GM12878 (cell line): ENCODE measurements at regions not wholly inside any gene's neighbourhood (a gene's known extent, or its start where the extent isn't known, plus 50 kb on each side); places are given as distances from the start of the nearest gene placed in this dataset.

Experiments
- ATAC-seq: fragments of 200-7000 bp; cut with Tn5 transposase; 3 replicates; pipeline ENCODE4 v1.9.1; 2020; ENCODE audit warnings: mild to moderate bottlenecking, moderate library complexity
- BruUV-seq: library from RNA; stranded (reverse); fragments of 400-500 nt; replicated peaks from 2 replicates; lab custom pipeline; 2021; lab: Mats Ljungman, UMichigan
- CTCF ChIA-PET: fragments of 300-600 bp; sonication (Branson Sonifier 250); formaldehyde crosslinking; extraction: SDS; loops from one replicate; lab custom pipeline; 2021; ENCODE audit warnings: inconsistent platforms; lab: Yijun Ruan, JAX
- POLR2A ChIA-PET: fragments of 350-600 bp; formaldehyde crosslinking; extraction: SDS; loops from one replicate; lab custom pipeline; 2021; ENCODE audit warnings: inconsistent platforms; lab: Charles Lee
- RAD21 ChIA-PET: fragments of 300-600 bp; sonication (Branson Sonifier 250); formaldehyde crosslinking; loops from one replicate; lab custom pipeline; 2023; ENCODE audit warnings: antibody characterized with exemption; ENCODE audit not compliant: unreplicated experiment; lab: Charles Lee
- SMC1A ChIA-PET: fragments of 300-600 bp; sonication (Branson Sonifier 250); formaldehyde crosslinking; loops from one replicate; lab custom pipeline; 2023; ENCODE audit not compliant: unreplicated experiment, uncharacterized antibody; lab: Charles Lee
- DNase-seq: peaks from one replicate; pipeline ENCODE4 v3.0.0-alpha.2; 2011; ENCODE audit warnings: low read depth, low spot score
- FAIRE-seq: peaks from 3 replicates; lab custom pipeline; 2011; peaks lifted over from hg19 to GRCh38; lab: Jason Lieb, UNC
- H2AFZ ChIP-seq: 2 replicates; pipeline ENCODE4 v1.6.0; 2011; ENCODE audit warnings: low read depth, low read length, control low read depth; ENCODE audit not compliant: control insufficient read depth
- H3K27ac ChIP-seq: 2 replicates; pipeline ENCODE4 v1.5.1; 2011; ENCODE audit warnings: control low read depth; ENCODE audit not compliant: control insufficient read depth, insufficient read depth
- H3K27me3 ChIP-seq, 2 experiments: replicated peaks in 1 of 2; 2 replicates each; pipeline versions ENCODE4 v1.6.0 to v1.6.1; 2011; ENCODE audit warnings: low read length in 1 of 2; ENCODE audit not compliant: control insufficient read depth in 2 of 2, insufficient read depth in 2 of 2
- H3K36me3 ChIP-seq, 2 experiments: 2 replicates each; pipeline ENCODE4 v1.5.1; 2011; ENCODE audit warnings: low read length in 1 of 2; ENCODE audit not compliant: control insufficient read depth in 2 of 2, insufficient read depth in 2 of 2
- H3K4me1 ChIP-seq: 2 replicates; pipeline ENCODE4 v1.6.1; 2011; ENCODE audit warnings: mild to moderate bottlenecking, low read length, moderate library complexity, mixed read lengths; ENCODE audit not compliant: control insufficient read depth, insufficient read depth
- H3K4me2 ChIP-seq: 2 replicates; pipeline ENCODE4 v1.6.0; 2011; ENCODE audit warnings: control low read depth; ENCODE audit not compliant: control insufficient read depth, insufficient read depth
- H3K4me3 ChIP-seq: fragments of 200-600 bp; sonication (generic); 2 replicates; pipeline ENCODE4 v1.5.1; 2016
- H3K79me2 ChIP-seq: 2 replicates; pipeline ENCODE4 v1.6.0; 2011; ENCODE audit warnings: low read length; ENCODE audit not compliant: control insufficient read depth, insufficient read depth
- H3K9ac ChIP-seq: 2 replicates; pipeline ENCODE4 v1.8.0; 2011; ENCODE audit warnings: low read length, control low read depth, mixed read lengths; ENCODE audit not compliant: control insufficient read depth, insufficient read depth
- H3K9me3 ChIP-seq: replicated peaks from 3 replicates; pipeline ENCODE4 v1.5.1; 2011; ENCODE audit warnings: mild to moderate bottlenecking, low read length; ENCODE audit not compliant: control insufficient read depth, insufficient read depth
- H4K20me1 ChIP-seq: 2 replicates; pipeline ENCODE4 v1.6.0; 2011; ENCODE audit not compliant: control insufficient read depth, insufficient read depth
- CTCF ChIP-seq, 3 experiments: IDR thresholded peaks in 2 of 3; conservative IDR thresholded peaks in 1 of 3; 2 replicates each; pipeline ENCODE4 v1.5.1; 2011; ENCODE audit warnings: low read depth in 3 of 3, low read length in 3 of 3, mild to moderate bottlenecking in 3 of 3, control low read depth in 2 of 3, moderate library complexity in 2 of 3, inconsistent platforms in 1 of 3, mixed read lengths in 1 of 3; ENCODE audit not compliant: control insufficient read depth in 2 of 3, insufficient read depth in 1 of 3; ENCODE audit errors: extremely low read depth in 1 of 3
- RAD21 ChIP-seq: IDR thresholded peaks from 2 replicates; pipeline ENCODE4 v1.6.1; 2011; ENCODE audit warnings: mild to moderate bottlenecking, low read depth, low read length, moderate library complexity; ENCODE audit not compliant: insufficient read depth
- SMC3 ChIP-seq: IDR thresholded peaks from 2 replicates; pipeline ENCODE4 v1.6.1; 2011; ENCODE audit warnings: low read length, improper control_type of control experiment, borderline replicate concordance
- YY1 ChIP-seq: IDR thresholded peaks from 2 replicates; pipeline ENCODE4 v1.6.1; 2011; ENCODE audit warnings: low read depth, mild to moderate bottlenecking, low read length
- ZNF274 ChIP-seq: IDR thresholded peaks from one replicate; pipeline ENCODE4 v1.8.0; 2011; ENCODE audit not compliant: insufficient read length, insufficient read depth
- WGBS: methylation state at CpG from one replicate; pipeline ENCODE4 v1.1.6; 2016; ENCODE audit warnings: low lambda C conversion rate; ENCODE audit not compliant: insufficient replicate concordance, insufficient coverage; ENCODE audit errors: missing lambda C conversion rate; 5-methylcytosine and 5-hydroxymethylcytosine counted together
- in situ Hi-C: fragments of 300-500 bp; cut with MboI; formaldehyde crosslinking; loops from 9 replicates; pipeline ENCODE4 v1.14.3; 2018; ENCODE audit warnings: mixed read lengths
- intact Hi-C: fragments of 100-400 bp; cut with micrococcal nuclease; formaldehyde crosslinking; loops from one replicate; pipeline ENCODE4 v1.14.2; 2022; ENCODE audit not compliant: unreplicated experiment

GRCh38 chr16:17921357-17921978, 415.1 kb downstream of the NPIPA8 start:
- POLR2A ChIA-PET = interaction anchor here (0.6 kb wide), 1 partner anchor 27 kb away, joined by 5 read pairs; no protein-coding TSS in a partner anchor

More at GRCh38 chr16:17921357-17921978, 415.1 kb downstream of the NPIPA8 start:
- RAD21 ChIA-PET = interaction anchor here (0.7 to 1.1 kb wide), 5 partner anchors 17 to 837 kb away, joined by 3 to 4 read pairs (median 3); no protein-coding TSS in a partner anchor
- TF ChIP-seq CTCF (IDR thresholded peaks at IDR 0.05 in 2 of 3, conservative IDR thresholded peaks at IDR 0.05 in 1 of 3; ENCODE audit: control insufficient read depth in 2 of 3, extremely low read depth in 1 of 3, insufficient read depth in 1 of 3, low read depth in 3 of 3, low read length in 3 of 3) (peak; percentile 69 to 81 (median 79)), YY1 (peak; percentile 81), SMC3 (peak; percentile 92), ZNF274 (no peak), RAD21 (peak; percentile 74)
- WGBS = 0% methylated on average over 2 of the region's 2 CpGs
- Histone ChIP-seq H3K27ac (no peak overlapping the region), H2AFZ (no peak overlapping the region), H3K36me3 (no peaks in the 10 kb centered on the region), H3K4me1 (no peaks in the 10 kb centered on the region), H3K27me3 (no peaks in the 10 kb centered on the region), H3K9me3 (no peaks in the 10 kb centered on the region), H3K4me2 (no peak overlapping the region), H3K4me3 (no peak overlapping the region), H3K79me2 (no peaks in the 10 kb centered on the region), H4K20me1 (no peaks in the 10 kb centered on the region), H3K9ac (no peak overlapping the region)
- peak; percentile 85 for FAIRE-seq
- no peak for DNase-seq
- intact Hi-C loops = no loop called here
- CTCF ChIA-PET = interaction anchor here (0.6 to 1.5 kb wide), 12 partner anchors 9 to 837 kb away, joined by 3 to 20 read pairs (median 4); no protein-coding TSS in a partner anchor
- SMC1A ChIA-PET = interaction anchor here (0.9 to 2.1 kb wide), 8 partner anchors 12 to 43 kb away, joined by 3 to 9 read pairs (median 4); no protein-coding TSS in a partner anchor
- BruUV-seq = no TSS peak
- in situ Hi-C loops = loop anchor here (25.0 kb wide), 1 partner anchor 216 kb away; no protein-coding TSS in a partner anchor
- ATAC-seq = peak; percentile 93
